ENCODE measurements at regions not wholly inside any gene's neighbourhood (a gene's known extent, or its start where the extent isn't known, plus 50 kb on each side); places are given as distances from the start of the nearest gene placed in this dataset.

DNA sequence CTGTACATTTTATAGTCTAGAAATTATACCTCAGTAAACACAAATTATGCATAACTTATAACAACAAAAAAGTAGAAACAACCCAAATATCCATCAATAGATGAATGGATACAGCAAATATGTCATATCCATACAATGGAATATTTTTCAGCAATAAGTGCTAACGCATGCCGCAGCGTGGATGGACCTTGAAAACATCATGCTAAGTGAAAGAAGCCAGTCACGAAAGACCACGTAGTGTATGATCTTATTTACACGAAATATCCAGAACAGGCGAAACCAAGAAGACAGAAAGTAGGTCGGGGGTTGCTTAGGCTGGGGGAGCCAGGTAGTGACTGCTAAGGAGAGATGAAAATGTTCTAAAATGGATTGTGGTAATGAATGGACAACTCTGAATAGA lies 167.1 kb upstream of the MYCN start:
- H4K20me1 ChIP-seq (ENCODE audit: insufficient read depth, low read length), result no peaks in the 10 kb centered on the region
- H3K36me3 ChIP-seq (ENCODE audit: insufficient read depth, low read length), result no peaks in the 10 kb centered on the region
- no peak for TF ChIP-seq EZH2 (IDR thresholded peaks at IDR 0.05; ENCODE audit: insufficient read depth, low read length)
- TF ChIP-seq, protein P1, sequence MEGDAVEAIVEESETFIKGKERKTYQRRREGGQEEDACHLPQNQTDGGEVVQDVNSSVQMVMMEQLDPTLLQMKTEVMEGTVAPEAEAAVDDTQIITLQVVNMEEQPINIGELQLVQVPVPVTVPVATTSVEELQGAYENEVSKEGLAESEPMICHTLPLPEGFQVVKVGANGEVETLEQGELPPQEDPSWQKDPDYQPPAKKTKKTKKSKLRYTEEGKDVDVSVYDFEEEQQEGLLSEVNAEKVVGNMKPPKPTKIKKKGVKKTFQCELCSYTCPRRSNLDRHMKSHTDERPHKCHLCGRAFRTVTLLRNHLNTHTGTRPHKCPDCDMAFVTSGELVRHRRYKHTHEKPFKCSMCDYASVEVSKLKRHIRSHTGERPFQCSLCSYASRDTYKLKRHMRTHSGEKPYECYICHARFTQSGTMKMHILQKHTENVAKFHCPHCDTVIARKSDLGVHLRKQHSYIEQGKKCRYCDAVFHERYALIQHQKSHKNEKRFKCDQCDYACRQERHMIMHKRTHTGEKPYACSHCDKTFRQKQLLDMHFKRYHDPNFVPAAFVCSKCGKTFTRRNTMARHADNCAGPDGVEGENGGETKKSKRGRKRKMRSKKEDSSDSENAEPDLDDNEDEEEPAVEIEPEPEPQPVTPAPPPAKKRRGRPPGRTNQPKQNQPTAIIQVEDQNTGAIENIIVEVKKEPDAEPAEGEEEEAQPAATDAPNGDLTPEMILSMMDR (IDR thresholded peaks at IDR 0.05; ENCODE audit: insufficient read depth, low read depth, low read length), result no peak
- no peak overlapping the region for H3K4me3 ChIP-seq (ENCODE audit: insufficient read depth, low read depth, low read length)
- H3K27ac Mint-ChIP-seq (ENCODE audit: unreplicated experiment), result no peak overlapping the region
- peaks cover 13% of the 10 kb centered on the region for H3K27me3 Mint-ChIP-seq (ENCODE audit: low read depth, unreplicated experiment)
- H3K4me2 ChIP-seq (ENCODE audit: low read length), result no peak overlapping the region
- no peak overlapping the region for H2AFZ ChIP-seq (ENCODE audit: low read depth, low read length)
- H3K4me3 Mint-ChIP-seq (ENCODE audit: unreplicated experiment), result no peak overlapping the region
- no peaks in the 10 kb centered on the region for H3K27me3 ChIP-seq (ENCODE audit: insufficient read depth, low read length)
- no peak overlapping the region for H3K27ac ChIP-seq (ENCODE audit: low read depth, low read length)
- FAIRE-seq (no peak), DNase-seq (ENCODE audit: low read depth) (no peak)
- H3K79me2 ChIP-seq (ENCODE audit: insufficient read depth, low read length), result no peaks in the 10 kb centered on the region
- H3K9ac ChIP-seq (ENCODE audit: low read length), result no peak overlapping the region
- no peaks in the 10 kb centered on the region for H3K36me3 Mint-ChIP-seq (ENCODE audit: low read depth, unreplicated experiment)
- H3K9me3 Mint-ChIP-seq (ENCODE audit: unreplicated experiment), result no peaks in the 10 kb centered on the region
- peaks cover 13% of the 10 kb centered on the region for H3K4me1 Mint-ChIP-seq (ENCODE audit: low read depth, unreplicated experiment)
- no peaks in the 10 kb centered on the region for H3K4me1 ChIP-seq (ENCODE audit: insufficient read depth, low read length)
- no peaks in the 10 kb centered on the region for H3K9me3 ChIP-seq (ENCODE audit: insufficient read depth, low read depth, low read length)

DNA sequence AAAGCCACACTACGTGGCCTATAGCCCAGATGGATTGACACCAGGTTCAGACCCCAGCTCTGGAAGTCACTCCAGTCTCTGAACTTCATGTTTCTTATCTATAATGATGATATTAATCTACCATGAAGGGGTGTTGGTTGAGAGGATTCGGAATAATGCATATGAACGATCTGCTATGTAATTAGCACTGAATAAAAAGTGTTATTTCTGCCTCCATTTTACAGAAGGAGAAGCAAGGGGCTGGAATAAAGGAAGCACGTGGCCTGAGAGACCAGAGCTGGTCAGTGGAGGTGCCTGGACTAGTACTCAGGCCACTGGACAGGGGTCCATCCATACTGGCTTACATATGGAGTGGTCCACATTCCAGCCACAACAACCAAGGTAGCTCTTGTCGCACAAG lies 166.5 kb upstream of the MYCN start:
- H2AFZ ChIP-seq (ENCODE audit: low read depth, low read length), result no peak overlapping the region
- no peaks in the 10 kb centered on the region for H3K36me3 Mint-ChIP-seq (ENCODE audit: low read depth, unreplicated experiment)
- FAIRE-seq (no peak), DNase-seq (ENCODE audit: low read depth) (no peak)
- TF ChIP-seq, protein P1 (IDR thresholded peaks at IDR 0.05; ENCODE audit: insufficient read depth, low read depth, low read length), result no peak
- TF ChIP-seq EZH2 (IDR thresholded peaks at IDR 0.05; ENCODE audit: insufficient read depth, low read length), result no peak
- H3K79me2 ChIP-seq (ENCODE audit: insufficient read depth, low read length), result no peaks in the 10 kb centered on the region
- no peaks in the 10 kb centered on the region for H3K4me1 ChIP-seq (ENCODE audit: insufficient read depth, low read length)
- H3K9ac ChIP-seq (ENCODE audit: low read length), result no peak overlapping the region
- H3K27ac ChIP-seq (ENCODE audit: low read depth, low read length), result no peak overlapping the region
- no peaks in the 10 kb centered on the region for H4K20me1 ChIP-seq (ENCODE audit: insufficient read depth, low read length)
- H3K9me3 Mint-ChIP-seq (ENCODE audit: unreplicated experiment), result no peaks in the 10 kb centered on the region
- no peak overlapping the region for H3K4me3 ChIP-seq (ENCODE audit: insufficient read depth, low read depth, low read length)
- peaks cover 13% of the 10 kb centered on the region for H3K27me3 Mint-ChIP-seq (ENCODE audit: low read depth, unreplicated experiment)
- H3K4me3 Mint-ChIP-seq (ENCODE audit: unreplicated experiment), result no peak overlapping the region
- peaks cover 10% of the 10 kb centered on the region for H3K4me1 Mint-ChIP-seq (ENCODE audit: low read depth, unreplicated experiment)
- no peaks in the 10 kb centered on the region for H3K36me3 ChIP-seq (ENCODE audit: insufficient read depth, low read length)
- H3K27ac Mint-ChIP-seq (ENCODE audit: unreplicated experiment), result no peak overlapping the region
- no peaks in the 10 kb centered on the region for H3K27me3 ChIP-seq (ENCODE audit: insufficient read depth, low read length)
- no peaks in the 10 kb centered on the region for H3K9me3 ChIP-seq (ENCODE audit: insufficient read depth, low read depth, low read length)
- no peak overlapping the region for H3K4me2 ChIP-seq (ENCODE audit: low read length)

DNA sequence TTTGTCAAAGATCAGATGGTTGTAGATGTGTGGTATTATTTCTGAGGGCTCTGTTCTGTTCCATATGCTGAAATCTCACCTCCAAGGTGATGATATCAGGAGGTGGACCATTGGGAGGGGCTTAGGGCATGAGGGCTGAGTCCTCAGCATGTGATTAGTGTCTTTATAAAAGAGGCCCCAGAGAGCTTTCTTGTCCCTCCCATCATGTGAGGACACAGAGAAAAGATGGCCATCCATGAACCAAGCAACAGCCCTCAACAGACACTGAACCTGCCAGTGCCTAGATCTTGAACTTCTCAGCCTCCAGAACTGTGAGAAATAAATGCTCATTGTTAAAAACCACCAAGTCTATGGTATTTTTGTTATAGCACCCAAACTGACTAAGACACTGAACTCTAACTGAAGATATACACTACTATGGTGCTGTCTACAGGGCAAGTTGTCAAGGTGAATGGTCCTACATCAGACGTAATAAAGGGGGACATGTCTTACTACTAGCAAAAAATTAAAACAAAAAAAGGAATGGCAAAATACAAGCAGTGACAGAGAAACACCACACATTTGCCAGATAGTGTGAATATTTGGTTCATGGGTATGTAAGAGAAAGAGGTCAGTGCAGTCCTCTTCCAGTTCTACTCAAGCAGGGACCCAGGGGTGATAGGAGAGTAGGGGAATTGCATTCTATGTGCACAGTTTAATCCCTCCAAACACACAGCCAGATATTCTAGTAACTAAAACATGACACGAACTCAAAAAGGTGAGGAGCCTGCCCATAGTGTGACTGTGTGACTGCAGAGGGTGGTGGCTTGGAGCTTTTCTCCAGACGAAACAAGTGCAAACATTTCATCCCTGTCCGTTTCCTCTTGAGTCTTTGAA lies 164.4 kb upstream of the MYCN start:
- Mint-ChIP-seq H3K4me1 (ENCODE audit: low read depth, unreplicated experiment) (peaks cover 10% of the 10 kb centered on the region), H3K36me3 (ENCODE audit: low read depth, unreplicated experiment) (no peaks in the 10 kb centered on the region), H3K9me3 (ENCODE audit: unreplicated experiment) (no peaks in the 10 kb centered on the region), H3K4me3 (ENCODE audit: unreplicated experiment) (no peak overlapping the region), H3K27me3 (ENCODE audit: low read depth, unreplicated experiment) (peaks cover 13% of the 10 kb centered on the region), H3K27ac (ENCODE audit: unreplicated experiment) (no peak overlapping the region)
- no peaks in the 10 kb centered on the region for H3K36me3 ChIP-seq (ENCODE audit: insufficient read depth, low read length)
- H2AFZ ChIP-seq (ENCODE audit: low read depth, low read length), result no peak overlapping the region
- no peaks in the 10 kb centered on the region for H3K79me2 ChIP-seq (ENCODE audit: insufficient read depth, low read length)
- H3K4me3 ChIP-seq (ENCODE audit: insufficient read depth, low read depth, low read length), result no peak overlapping the region
- H4K20me1 ChIP-seq (ENCODE audit: insufficient read depth, low read length), result no peaks in the 10 kb centered on the region
- no peak for DNase-seq (ENCODE audit: low read depth)
- FAIRE-seq, result no peak
- no peak overlapping the region for H3K27ac ChIP-seq (ENCODE audit: low read depth, low read length)
- no peak overlapping the region for H3K4me2 ChIP-seq (ENCODE audit: low read length)
- H3K4me1 ChIP-seq (ENCODE audit: insufficient read depth, low read length), result no peaks in the 10 kb centered on the region
- H3K9me3 ChIP-seq (ENCODE audit: insufficient read depth, low read depth, low read length), result no peaks in the 10 kb centered on the region
- no peak overlapping the region for H3K9ac ChIP-seq (ENCODE audit: low read length)
- TF ChIP-seq EZH2 (IDR thresholded peaks at IDR 0.05; ENCODE audit: insufficient read depth, low read length), result no peak
- TF ChIP-seq, protein P1 (IDR thresholded peaks at IDR 0.05; ENCODE audit: insufficient read depth, low read depth, low read length), result no peak
- no peaks in the 10 kb centered on the region for H3K27me3 ChIP-seq (ENCODE audit: insufficient read depth, low read length)

All from astrocyte (in vitro differentiated cells and primary cell).